Lower lobe of right lung (tissue), 2 donors: ENCODE measurements at regions not wholly inside any gene's neighbourhood (a gene's known extent, or its start where the extent isn't known, plus 50 kb on each side); places are given as distances from the start of the nearest gene placed in this dataset.

Source experiments
- ATAC-seq, 2 donors: fragments of 200-7000 bp; cut with Tn5 transposase; one replicate each; pipeline ENCODE4 v1.9.1; 2020 to 2022; ENCODE audit warnings: mild to moderate bottlenecking in 2 of 2, moderate library complexity in 2 of 2
- DNase-seq: peaks from one replicate; pipeline ENCODE4 v3.0.0-alpha.2; 2020
- H3K27ac ChIP-seq: fragments of 200-600 bp; one replicate; pipeline ENCODE4 v1.8.0; 2022
- H3K27me3 ChIP-seq: fragments of 200-600 bp; one replicate; pipeline ENCODE4 v1.8.0; 2022; ENCODE audit warnings: low read depth
- H3K36me3 ChIP-seq: fragments of 200-600 bp; one replicate; pipeline ENCODE4 v1.8.0; 2022; ENCODE audit warnings: mild to moderate bottlenecking
- H3K4me1 ChIP-seq: fragments of 200-600 bp; one replicate; pipeline ENCODE4 v1.8.0; 2022
- H3K4me3 ChIP-seq: fragments of 200-600 bp; one replicate; pipeline ENCODE4 v1.8.0; 2022; ENCODE audit warnings: mild to moderate bottlenecking
- H3K9me3 ChIP-seq: fragments of 200-600 bp; one replicate; pipeline ENCODE4 v1.8.0; 2022
- intact Hi-C: fragments of 100-400 bp; cut with DNase I; formaldehyde crosslinking; loops from one replicate; pipeline ENCODE4 v1.11.0; 2022
- TF ChIP-seq, protein P1 (sequence below): fragments of 200-600 bp; IDR thresholded peaks from one replicate; pipeline ENCODE4 v1.8.0; 2022; ENCODE audit warnings: antibody characterized with exemption, mild to moderate bottlenecking
- donor health status: DM: no; HTN: yes; CAD: no; lungs with severe emphysema.

DNA sequence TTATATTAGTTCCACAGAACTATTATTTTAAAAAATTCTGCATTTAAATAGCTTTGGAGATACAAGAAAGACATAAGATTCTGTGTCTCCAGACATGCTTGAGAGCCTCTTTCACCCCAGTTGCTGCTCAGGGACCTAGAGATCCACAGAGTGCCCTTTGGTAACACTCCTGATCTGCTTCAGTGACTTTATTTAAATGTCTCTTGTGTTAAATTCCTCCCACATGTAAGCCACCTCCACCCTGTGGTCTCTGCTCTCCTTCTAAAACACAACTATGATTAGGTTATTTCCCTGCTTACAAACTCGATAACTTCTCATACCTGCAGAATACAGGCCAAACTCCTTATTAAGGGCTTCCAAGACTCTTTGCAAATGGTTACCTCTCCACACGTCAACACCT is 141.0 kb downstream of the RFC3 start:
- DNase-seq (no peak), ATAC-seq (no peak)
- Histone ChIP-seq H3K36me3 (no peaks in the 10 kb centered on the region), H3K4me1 (no peaks in the 10 kb centered on the region), H3K27ac (no peak overlapping the region), H3K9me3 (no peaks in the 10 kb centered on the region), H3K4me3 (no peak overlapping the region), H3K27me3 (no peaks in the 10 kb centered on the region)
- TF ChIP-seq, protein P1, sequence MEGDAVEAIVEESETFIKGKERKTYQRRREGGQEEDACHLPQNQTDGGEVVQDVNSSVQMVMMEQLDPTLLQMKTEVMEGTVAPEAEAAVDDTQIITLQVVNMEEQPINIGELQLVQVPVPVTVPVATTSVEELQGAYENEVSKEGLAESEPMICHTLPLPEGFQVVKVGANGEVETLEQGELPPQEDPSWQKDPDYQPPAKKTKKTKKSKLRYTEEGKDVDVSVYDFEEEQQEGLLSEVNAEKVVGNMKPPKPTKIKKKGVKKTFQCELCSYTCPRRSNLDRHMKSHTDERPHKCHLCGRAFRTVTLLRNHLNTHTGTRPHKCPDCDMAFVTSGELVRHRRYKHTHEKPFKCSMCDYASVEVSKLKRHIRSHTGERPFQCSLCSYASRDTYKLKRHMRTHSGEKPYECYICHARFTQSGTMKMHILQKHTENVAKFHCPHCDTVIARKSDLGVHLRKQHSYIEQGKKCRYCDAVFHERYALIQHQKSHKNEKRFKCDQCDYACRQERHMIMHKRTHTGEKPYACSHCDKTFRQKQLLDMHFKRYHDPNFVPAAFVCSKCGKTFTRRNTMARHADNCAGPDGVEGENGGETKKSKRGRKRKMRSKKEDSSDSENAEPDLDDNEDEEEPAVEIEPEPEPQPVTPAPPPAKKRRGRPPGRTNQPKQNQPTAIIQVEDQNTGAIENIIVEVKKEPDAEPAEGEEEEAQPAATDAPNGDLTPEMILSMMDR: no peak
- intact Hi-C loops: no loop called here

GRCh38 chr13:33963134-33963533 is 145.2 kb downstream of the RFC3 start:
- Histone ChIP-seq H3K36me3 (no peaks in the 10 kb centered on the region), H3K4me3 (no peak overlapping the region), H3K27ac (no peak overlapping the region), H3K4me1 (no peaks in the 10 kb centered on the region), H3K27me3 (no peaks in the 10 kb centered on the region), H3K9me3 (no peaks in the 10 kb centered on the region)
- TF ChIP-seq, protein P1: no peak
- intact Hi-C loops: no loop called here
- DNase-seq (no peak), ATAC-seq (no peak)

GRCh38 chr13:33963895-33964294 is 145.9 kb downstream of the RFC3 start:
- no peaks in the 10 kb centered on the region for H3K4me1 ChIP-seq
- TF ChIP-seq, protein P1: no peak
- no peak for DNase-seq
- H3K4me3 ChIP-seq: no peak overlapping the region
- H3K36me3 ChIP-seq: no peaks in the 10 kb centered on the region
- H3K9me3 ChIP-seq: no peaks in the 10 kb centered on the region
- H3K27me3 ChIP-seq: no peaks in the 10 kb centered on the region
- H3K27ac ChIP-seq: no peak overlapping the region
- ATAC-seq: no peak
- intact Hi-C loops: no loop called here

- H3K9me3 ChIP-seq: no peaks in the 10 kb centered on the region
- intact Hi-C loops: no loop called here
- H3K27me3 ChIP-seq: no peaks in the 10 kb centered on the region
- ATAC-seq: peak in 1 of 2 donors; percentile 36
- H3K36me3 ChIP-seq: no peaks in the 10 kb centered on the region
- DNase-seq: no peak
- TF ChIP-seq, protein P1: no peak
- H3K27ac ChIP-seq: no peak overlapping the region
- no peaks in the 10 kb centered on the region for H3K4me1 ChIP-seq
- no peak overlapping the region for H3K4me3 ChIP-seq
Observed at GRCh38 chr13:33968520-33969507, 150.9 kb downstream of the RFC3 start.

DNA sequence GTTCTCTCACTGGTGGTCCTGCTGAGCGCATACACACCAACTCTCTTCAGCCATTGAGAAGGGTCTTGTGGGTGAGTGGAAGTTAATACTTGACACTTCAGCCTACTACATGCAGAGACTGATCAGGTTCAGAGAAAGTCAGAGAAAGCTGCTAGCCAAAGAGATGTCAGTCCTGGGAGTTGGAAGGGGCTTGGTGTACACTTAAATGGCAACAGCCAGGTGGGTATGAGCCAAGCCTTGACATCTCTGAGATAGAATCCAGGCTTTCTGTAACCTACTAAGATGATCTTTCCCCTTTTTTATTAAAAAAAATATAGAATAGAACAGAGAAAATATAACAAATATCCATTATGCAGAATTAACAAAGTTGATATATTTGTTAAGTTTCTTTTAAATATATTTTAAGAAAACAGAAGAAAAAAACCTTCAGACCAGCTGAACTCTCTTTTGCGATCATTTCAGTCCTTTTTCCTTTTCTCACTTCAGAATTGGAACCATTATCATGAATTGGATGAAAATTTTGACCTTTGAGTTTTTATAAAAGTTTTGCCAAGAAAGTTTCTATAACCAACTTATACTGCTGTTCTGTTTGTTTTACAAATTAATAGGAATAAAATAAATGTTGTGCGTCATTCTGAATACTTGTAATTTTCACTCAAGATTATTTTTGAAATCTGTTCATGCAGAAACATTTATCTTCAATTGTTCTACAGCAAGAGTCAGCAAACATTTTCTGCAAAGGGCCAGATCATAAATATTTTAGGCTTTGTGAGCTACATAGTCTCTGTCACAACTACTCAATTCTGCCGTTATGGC is 153.0 kb downstream of the RFC3 start:
- DNase-seq (no peak), ATAC-seq (no peak)
- no peak overlapping the region for H3K27ac ChIP-seq
- TF ChIP-seq, protein P1: no peak
- H3K9me3 ChIP-seq: no peaks in the 10 kb centered on the region
- H3K36me3 ChIP-seq: no peaks in the 10 kb centered on the region
- no peaks in the 10 kb centered on the region for H3K27me3 ChIP-seq
- no peak overlapping the region for H3K4me3 ChIP-seq
- intact Hi-C loops: no loop called here
- no peaks in the 10 kb centered on the region for H3K4me1 ChIP-seq
